NCI-H226 (cell line): ENCODE measurements at regions not wholly inside any gene's neighbourhood (a gene's known extent, or its start where the extent isn't known, plus 50 kb on each side); places are given as distances from the start of the nearest gene placed in this dataset.
"Not testable (repeated sequence)": the region's sequence is repeated elsewhere in the genome, so short reads cannot be mapped to it uniquely, and the experiment has no call there.

Experiments
- DNase-seq: peaks from one replicate; pipeline ENCODE4 v3.0.0-alpha.2; 2015

DNA sequence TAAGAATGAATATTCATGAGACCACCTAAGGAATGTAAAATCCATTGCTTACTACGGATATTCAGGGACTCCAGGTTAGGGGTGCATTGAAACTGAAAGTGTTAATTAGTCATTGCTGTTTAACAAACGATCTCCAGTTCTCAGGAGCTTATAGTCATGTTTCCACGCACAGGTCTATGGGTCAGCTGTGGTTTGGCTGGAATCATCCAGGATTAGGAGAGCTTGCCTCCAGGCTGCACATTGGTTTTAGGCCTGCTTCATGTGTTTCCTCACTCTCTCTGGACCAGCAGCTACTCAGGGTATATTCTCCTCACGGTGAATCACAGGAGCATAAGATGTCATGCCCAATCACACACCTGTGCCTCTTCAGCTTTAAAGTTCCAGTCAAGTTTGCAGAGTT lies 98.9 kb downstream of the ATXN3L start:
- peak; percentile 33 for DNase-seq

DNA sequence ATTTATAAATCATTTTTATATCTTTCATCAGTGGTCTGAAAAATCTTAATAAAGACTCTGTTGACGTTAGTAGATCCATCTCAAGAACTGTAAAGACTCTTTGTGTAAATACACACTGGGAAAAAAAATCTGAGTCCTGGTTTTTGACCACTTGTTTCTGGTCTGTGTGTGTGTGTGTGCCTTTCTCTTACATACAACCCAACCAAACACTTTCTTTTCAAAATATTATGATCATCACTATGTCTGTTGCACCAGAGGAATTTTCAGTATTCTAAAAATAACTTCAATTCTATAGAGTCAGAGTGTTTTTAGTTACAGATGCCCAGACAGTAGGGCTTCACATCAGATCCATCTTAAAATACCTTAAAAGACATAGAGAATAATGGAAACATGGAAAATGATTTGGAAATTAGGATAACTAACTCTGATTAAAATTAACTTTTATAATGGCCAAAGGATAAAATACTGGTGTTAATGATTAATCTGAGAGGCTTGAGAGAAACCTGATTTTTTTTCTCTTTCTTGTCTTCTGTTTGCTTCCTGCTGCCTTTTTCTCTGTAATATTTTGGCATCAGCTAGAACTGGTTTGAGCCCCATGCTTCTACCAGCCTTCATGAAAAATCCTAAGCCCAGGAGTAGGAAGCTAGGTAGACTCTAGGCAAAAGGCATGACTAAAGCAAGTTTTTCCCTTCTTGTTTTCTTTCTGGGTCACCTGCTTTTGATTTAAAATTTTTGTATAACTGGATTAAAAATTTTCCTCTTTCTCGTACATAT lies 99.7 kb downstream of the ATXN3L start:
- no peak for DNase-seq

DNA sequence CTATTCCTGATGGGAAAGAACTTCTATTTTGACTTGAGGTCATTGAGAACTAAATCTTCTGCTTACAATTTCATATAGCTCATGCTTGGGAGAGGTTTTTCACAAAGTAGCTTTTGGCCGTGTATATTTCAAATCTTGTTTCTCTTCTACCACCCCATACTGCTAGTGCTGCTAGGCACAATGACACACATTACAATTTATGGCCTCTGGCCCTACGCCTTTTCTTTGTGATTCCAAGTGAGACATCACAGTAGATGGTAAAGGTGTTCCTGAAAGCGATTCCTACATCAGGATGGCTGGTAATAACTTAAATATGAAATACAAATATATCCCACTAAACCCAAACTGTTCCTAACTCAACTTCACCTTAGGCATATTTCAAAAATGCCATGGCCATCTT lies 101.1 kb downstream of the ATXN3L start:
- DNase-seq: no peak

DNA sequence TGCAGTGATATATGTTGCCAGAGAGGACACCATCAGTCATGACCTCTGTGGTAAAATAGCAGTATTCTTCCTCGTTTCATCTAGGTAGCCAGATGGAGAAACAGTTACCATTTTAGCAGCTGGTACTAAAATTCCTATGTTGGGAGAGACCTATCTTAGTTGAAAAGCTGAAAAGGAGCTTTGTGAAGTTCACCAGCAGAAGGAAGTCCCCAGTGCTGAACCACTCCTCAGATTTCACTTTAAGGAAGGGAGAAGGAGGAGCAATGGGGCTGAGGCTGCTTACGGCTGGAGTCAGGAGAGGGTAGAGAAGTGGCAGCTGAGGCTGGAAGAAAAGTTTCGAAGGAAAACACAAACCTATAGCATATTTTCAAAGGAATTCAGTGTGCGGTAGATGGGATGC lies 103.7 kb downstream of the ATXN3L start:
- no peak for DNase-seq

DNA sequence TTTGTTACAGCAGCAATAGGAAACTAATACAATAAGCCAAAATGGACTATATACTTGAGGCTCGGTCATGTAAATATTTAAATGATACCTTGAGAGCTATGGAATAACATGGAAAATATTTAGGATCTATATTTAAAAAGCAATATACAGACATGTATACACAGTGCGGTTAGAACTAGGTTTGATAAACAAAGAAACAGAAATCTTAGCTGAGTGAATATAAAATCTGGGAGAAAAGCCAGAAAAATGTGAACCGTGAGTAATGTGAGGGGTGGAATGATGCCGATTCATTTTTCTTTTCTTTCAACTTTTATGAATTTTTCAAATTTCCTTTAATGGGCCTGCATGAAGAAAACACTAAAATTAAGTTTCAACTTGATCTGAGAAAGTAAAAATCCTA lies 104.1 kb downstream of the ATXN3L start:
- DNase-seq: no peak

DNA sequence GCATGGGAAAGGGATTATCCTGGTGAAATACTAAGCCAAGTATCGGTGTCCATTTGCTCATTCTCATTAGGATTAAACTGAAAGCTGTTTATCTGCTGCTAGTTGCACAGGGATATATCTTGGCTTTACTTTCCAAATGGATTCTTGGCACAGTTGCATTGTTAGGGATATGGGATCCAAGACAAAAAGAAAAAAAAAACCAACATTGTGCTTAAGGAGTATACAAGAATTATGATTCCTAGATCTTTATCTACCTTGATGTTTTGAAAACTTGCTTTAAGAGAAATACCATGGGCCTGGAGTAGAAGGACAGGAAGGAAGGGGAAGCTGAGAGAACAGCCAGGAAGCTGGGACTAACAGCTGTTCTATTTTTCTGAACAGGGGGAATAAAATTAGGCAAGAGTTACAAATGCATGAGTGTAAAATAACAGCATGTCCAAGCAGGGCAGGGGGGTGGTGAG lies 107.6 kb downstream of the ATXN3L start:
- DNase-seq: no peak

DNA sequence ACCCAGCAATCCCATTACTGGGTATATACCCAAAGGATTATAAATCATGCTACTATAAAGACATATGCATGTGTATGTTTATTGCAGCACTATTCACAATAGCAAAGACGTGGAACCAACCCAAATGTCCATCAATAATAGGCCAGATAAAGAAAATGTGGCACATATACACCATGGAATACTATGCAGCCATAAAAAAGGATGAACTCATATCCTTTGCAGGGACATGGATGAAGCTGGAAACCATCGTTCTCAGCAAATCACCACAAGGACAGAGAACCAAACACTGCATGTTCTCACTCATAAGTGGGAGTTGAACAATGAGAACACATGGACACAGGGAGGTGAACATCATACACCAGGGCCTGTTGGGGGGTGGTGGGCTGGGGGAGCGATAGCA lies 109.7 kb downstream of the ATXN3L start:
- DNase-seq: not testable (repeated sequence)

DNA sequence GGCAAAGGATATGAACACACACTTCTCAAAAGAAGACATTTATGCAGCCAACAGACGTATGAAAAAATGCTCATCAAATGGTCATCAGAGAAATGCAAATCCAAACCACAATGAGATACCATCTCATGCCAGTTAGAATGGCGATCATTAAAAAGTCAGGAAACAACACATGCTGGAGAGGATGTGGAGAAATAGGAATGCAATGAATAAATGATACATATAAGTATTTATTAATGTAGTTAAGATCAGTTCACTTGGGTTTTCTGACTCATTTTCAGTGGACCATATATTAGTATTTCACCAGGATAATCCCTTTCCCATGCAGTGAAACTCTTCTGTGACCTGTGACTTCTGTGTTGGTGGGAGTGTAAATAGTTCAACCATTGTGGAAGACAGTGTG lies 110.1 kb downstream of the ATXN3L start:
- not testable (repeated sequence) for DNase-seq

DNA sequence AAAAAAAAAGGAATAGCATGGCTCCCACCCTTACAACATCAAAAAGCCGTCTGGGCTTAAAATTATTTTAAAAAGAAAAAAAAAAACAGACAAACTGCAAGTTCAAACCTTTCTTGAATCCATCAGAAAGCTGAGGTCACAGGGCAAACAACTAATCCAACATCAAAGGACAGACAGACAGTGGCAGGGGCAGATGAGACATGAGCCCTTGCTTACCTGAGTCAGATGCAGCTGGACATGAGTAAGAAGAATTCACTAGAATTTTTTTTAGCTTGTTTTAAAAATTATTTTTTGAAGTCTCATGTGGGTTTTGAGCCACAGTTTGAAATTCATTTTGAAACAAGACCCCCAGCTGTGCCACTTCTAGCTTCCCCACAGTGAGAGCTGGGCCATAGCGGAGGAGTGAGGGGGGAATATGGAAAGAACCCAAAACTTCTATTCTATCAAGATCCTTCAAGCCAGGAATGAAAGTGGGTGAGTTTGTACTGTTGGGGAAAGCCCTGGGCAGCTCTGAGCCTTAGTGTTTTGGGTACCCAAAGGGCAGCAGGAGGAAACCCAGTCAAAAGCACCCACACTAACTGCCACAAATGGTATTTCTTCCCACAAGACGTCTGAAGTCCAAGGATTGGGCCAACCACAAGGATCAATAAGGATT lies 111.4 kb downstream of the ATXN3L start:
- no peak for DNase-seq

DNA sequence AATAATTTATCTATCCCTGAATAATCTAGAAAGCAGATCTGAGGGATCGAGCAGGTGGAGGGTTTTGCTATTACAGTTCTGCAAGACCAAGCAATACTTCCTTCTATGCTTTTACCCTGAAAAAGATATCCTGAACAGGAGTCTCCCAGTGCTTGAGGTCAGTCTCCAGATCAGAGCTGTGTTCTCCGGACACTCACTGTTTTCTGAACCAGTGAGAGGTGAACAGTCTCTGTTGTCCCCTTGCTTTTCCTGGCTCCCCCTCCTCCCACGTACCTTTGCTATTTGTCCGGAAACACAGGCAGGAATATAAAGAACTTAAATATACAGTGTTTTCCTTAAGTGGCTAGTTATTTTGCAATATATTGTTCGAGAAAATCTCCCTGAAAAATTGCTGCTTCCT lies 116.6 kb downstream of the ATXN3L start:
- DNase-seq: no peak

DNA sequence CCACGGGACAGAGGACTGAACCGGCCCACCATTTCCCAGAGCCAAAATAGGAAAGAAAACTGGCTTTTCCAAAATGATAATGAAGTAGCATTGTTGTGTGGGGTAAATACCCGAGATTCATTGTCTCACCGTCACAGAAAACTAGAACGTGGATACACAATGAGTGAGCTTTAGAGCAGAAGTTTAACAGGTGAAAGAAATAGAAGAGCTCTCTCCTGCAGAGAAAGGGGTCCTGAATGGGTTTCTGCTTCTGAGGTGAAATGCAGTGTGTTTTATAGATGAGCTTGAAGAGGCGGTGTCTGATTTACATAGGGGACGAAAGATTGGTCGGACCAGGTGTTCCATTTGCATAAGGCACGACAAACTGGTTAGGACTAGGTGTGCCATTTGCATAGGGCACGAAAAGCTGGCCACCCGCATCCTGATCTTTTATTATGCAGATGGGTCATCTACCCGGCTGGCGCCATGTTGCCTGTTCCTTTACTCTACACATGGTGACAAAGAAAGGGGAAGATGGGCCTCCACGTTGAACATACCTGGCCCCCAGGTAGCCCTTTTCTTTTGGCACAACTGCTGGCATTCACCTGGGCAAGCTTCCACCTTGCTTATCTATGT lies 118.1 kb downstream of the ATXN3L start:
- no peak for DNase-seq

DNA sequence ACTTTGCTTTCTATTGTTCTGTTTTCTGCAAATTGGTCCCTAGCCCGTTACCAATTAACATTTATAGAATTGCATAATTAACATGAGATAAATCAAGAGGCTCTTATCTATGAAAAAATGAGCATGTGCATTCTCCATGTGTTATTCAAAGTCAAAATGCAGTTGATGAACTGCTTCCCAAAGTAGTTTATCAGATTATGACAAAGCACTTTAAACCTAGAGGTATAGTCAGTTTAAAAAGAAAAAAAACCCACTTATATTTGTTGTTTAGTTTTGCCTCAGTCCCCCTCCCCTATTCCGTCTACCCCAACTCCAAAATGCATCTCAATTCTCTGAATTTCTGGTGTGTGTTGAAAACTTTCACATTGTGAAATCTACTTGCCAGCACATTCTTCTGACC lies 119.5 kb downstream of the ATXN3L start:
- DNase-seq: no peak

DNA sequence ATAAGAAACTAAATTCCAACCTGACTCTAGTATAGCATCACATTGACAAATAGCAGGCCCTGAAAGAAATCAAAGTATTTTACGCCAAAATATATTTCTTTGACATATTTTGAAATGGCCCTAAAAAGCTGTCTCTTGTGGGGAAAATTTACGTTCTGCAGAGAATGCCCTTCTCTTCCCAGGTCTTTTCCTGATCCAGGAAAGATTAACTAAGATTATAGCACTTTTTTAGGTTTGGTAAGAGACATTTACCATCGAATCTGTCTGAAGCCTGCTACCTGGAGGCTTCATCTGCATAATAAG lies 121.1 kb downstream of the ATXN3L start:
- DNase-seq: no peak

DNA sequence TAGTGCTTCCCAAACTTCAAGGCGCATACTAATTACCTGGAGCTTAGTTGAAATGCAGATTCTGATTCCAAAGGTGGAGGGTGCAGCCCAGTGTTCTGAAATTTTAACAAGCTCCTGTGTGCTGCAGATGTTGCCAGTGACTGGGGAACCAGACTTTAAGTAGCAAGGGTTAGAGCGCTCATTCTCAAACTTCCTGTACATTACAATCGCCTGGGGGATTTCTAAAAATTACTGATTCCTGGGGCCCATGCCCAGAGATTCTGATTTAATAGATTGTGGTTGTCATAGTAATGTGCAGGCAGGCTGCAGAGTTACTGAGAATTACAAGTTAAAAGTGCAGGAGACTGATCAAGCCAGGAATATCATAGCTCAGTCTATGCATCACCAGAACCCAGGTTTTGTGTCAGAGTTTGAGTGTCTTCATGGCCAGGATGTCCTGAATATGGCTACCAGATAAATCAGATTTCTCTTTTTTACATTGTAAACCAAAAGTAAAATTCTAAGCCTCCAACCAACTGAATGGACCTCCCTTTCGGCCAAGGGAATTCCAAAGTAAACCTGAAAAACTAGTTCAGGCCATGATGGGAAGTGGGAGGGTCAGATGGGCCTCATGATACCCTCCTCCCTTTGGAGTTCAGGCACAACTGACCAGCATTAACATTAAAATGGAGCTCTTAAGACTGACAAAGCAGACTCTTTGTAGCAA lies 121.6 kb downstream of the ATXN3L start:
- DNase-seq: no peak

DNA sequence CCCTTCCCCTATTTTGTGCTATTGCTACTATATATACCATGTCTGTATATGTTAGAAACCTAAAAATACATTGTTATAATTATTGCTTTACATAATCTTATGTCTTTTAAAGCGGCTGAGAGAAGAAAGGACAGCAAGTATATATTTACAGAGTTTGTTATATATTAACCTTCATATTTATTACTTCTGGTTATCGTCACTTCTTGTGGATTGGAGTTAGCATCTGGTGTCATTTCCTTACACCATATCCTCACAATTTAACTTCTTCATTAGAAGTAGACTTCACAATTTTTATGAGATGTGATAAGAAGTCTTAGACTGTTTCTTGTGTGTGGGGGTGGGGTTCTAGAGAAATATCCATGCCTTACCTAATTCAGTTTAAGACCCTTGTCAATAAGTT lies 123.1 kb downstream of the ATXN3L start:
- no peak for DNase-seq

DNA sequence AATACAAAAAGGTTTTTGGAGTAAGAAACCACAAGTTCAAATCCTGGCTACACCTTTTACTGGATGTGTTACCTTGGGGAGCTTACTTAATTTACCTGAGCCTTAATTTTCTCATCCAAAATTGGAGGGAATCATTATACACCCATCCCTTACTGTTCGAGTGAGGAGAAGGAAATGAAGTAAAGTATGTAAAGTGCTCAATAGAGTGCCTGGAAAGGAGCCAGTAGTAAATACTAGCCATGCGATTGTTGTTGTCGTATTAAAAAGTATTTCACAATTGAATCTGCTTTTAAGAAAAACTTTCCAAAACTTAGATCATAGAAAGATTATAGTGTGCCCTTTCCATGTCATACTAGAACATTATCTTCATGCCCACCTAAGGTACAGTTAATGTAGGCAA lies 124.5 kb downstream of the ATXN3L start:
- DNase-seq: no peak

DNA sequence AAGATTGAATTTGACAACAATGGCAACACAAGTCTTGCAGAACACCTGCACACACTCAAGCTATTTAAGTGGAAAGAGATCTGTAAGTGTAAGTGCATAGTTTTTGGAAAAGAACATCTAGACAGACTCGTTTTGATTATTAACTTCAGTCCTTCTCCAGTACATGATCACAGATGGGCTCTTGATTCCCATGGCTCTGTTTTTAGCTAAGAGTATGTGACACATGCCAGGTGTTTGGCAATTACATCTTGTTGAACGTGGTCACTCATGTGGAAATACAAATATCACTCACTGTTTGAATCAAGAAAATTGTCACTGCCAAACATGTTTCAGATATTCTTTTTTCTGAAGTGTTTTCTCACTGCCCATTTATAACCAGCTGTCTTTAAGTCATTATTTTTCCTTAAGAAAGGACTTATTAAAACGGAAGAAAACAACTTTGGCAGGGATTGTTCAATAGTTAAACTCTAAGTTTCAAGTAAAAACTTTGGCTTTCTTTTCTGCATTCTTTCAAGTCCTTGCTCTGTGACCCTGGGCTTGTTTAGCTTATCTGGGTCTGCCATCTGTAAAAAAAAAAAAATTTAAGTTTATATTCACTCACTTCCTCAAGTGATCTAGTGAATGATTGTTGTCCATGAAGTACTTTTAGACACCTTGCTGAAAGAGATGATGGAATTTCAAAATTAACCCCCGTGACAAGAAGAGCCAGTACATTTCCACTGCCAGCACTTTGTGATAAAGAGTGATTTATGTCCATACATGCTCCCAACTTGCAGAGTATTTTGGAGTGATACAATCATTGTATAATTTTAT lies 125.4 kb downstream of the ATXN3L start:
- DNase-seq: no peak

DNA sequence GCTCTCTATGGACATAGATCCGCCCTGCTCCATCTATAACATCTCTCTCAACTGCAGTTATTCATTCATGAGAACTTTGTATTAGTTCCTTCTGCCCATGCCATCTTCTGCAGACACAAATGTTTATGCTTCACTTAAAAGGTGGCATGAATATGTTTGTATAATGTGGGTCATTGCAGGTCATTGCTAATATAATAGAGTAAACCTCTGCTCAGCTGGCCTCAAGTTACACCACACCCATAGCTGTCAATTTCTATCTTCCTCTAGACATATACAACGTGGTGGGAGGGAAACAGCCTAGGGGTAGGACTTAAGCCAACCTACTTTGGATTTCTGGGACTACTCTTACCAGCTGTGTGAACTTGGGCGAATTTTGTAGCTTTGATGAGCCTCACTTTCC lies 129.8 kb downstream of the ATXN3L start:
- no peak for DNase-seq

DNA sequence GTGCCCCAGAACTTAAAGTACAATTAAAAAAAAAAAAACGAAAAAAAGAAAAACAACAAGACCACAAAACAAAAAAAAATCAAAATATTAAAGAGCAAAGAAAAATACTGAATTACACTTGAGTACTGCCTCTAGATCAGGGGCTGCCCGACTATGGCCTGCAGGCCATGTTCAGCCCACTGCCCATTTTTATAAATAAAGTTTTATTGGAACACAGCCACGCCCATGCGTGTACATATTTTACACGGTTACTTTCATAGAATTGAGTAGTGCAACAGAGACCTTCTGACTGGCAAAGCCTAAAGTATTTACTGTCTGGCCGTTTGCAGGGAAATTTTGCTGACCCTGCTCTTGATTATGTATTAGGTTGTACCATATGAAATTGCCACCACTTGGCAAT lies 130.5 kb downstream of the ATXN3L start:
- no peak for DNase-seq

DNA sequence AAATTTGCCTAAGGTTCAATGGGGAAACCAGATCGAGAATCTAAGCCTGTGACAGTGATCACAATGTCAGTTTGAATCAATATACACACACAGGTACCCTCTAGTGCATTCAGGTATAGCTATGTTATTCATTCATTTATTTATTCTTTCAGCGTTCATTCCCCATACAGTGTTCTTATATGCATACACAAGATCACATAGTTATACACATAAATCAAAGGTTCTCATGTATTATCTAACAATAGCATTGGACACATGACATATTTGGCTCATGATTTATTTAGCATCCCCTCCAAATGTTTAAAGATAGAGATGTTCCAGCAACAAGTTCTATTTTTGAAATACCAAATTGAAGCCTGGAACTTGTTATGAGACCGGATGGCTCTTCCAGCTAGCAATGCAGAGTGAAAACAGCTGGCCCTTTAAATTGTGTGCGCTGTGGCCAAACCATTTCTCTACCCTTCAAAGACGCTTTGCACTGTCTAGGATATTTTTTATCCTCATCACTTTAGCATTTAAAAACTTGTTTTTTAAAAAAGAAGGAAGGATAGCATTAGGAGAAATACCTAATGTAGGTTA lies 131.0 kb downstream of the ATXN3L start:
- no peak for DNase-seq

DNA sequence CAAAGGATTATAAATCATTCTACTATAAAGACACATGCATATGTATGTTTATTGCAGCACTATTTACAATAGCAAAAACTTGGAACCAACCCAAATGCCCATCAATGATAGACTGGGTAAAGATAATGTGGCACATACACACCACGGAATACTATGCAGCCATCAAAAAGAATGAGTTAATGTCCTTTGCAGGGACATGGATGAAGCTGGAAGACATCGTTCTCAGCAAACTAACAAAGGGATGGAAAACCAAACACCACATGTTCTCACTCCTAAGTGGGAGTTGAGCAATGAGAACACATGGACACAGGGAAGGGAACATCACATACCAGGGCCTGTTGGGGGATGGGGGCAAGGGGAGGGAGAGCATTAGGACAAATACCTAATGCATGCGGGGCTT lies 133.2 kb downstream of the ATXN3L start:
- not testable (repeated sequence) for DNase-seq

DNA sequence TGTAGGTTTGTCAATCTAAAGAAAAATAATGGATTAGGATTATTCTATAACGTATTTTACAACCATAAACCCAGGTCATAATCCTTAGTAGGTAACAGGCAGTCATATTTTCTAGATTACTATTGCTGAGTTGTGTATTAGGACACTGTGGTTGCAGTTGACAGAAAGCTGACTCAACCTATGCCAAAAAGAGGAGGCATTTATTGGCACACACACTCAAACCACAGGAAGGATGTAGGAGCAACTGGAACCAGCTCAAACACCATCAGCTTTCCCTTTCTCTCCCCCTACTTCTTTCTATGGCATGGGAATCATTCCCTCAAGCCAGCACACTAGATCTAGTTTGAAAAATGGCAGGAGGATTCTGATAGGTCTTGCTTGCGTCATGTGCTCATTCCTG lies 136.4 kb upstream of the FAM9C start:
- peak; percentile 71 for DNase-seq

DNA sequence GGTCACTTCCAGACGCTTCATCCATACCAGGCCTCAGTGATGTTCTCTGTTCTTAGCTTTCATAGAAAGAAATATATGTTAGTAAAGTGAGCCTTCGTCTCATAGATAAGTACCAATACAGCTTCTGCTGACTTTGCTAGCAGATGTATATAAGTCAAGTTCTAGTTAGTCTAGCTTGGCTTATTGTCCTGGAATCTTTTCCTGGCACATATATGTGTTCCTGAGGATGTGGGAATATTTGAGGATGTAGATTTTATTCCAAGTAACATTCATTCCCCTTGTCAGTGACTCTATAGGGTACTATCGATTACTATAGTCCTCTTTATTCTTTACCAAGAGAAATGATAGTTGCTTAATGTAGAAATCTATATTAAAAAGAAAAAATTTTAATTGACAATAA lies 135.2 kb upstream of the FAM9C start:
- no peak for DNase-seq
